KMS-11 (cell line): ENCODE measurements at regions not wholly inside any gene's neighbourhood (a gene's known extent, or its start where the extent isn't known, plus 50 kb on each side); places are given as distances from the start of the nearest gene placed in this dataset.

Experiments used
- H2AFZ ChIP-seq: fragments of 200-600 bp; sonication (generic); 2 replicates; pipeline ENCODE4 v1.6.1; 2016; ENCODE audit warnings: antibody characterized with exemption, mixed run types, low read depth
- H3K27ac ChIP-seq: fragments of 200-600 bp; sonication (generic); 2 replicates; pipeline ENCODE4 v1.6.1; 2016; ENCODE audit warnings: mild to moderate bottlenecking, mixed run types
- H3K27me3 ChIP-seq: fragments of 200-600 bp; sonication (generic); 2 replicates; pipeline ENCODE4 v1.6.1; 2017; ENCODE audit warnings: mild to moderate bottlenecking, low read depth, mixed run types, moderate library complexity; ENCODE audit not compliant: insufficient read depth
- H3K36me3 ChIP-seq: fragments of 200-600 bp; sonication (generic); 2 replicates; pipeline ENCODE4 v1.6.1; 2017; ENCODE audit warnings: mild to moderate bottlenecking, mixed run types; ENCODE audit not compliant: insufficient read depth
- H3K4me1 ChIP-seq: fragments of 200-600 bp; sonication (generic); 2 replicates; pipeline ENCODE4 v1.6.1; 2016; ENCODE audit warnings: mild to moderate bottlenecking, low read depth, mixed run types; ENCODE audit not compliant: poor library complexity, severe bottlenecking
- H3K4me2 ChIP-seq: fragments of 200-600 bp; sonication (generic); 2 replicates; pipeline ENCODE4 v1.7.0; 2016; ENCODE audit warnings: mild to moderate bottlenecking, mixed run types
- H3K4me3 ChIP-seq: fragments of 200-600 bp; sonication (generic); IDR thresholded peaks from 2 replicates; pipeline ENCODE4 v1.6.1; 2017; ENCODE audit warnings: low read depth, low read length, mixed read lengths; ENCODE audit not compliant: insufficient read depth
- H3K79me2 ChIP-seq: fragments of 200-600 bp; sonication (generic); 2 replicates; pipeline ENCODE4 v1.6.1; 2016; ENCODE audit warnings: low read depth, mixed run types; ENCODE audit not compliant: insufficient read depth
- H3K9ac ChIP-seq: fragments of 200-600 bp; sonication (generic); 2 replicates; pipeline ENCODE4 v1.6.1; 2016; ENCODE audit warnings: mild to moderate bottlenecking, mixed run types
- H4K20me1 ChIP-seq: fragments of 200-600 bp; sonication (generic); 2 replicates; pipeline ENCODE4 v1.6.1; 2016; ENCODE audit warnings: mild to moderate bottlenecking, mixed run types; ENCODE audit not compliant: insufficient read depth
- CTCF ChIP-seq: fragments of 200-600 bp; sonication (generic); conservative IDR thresholded peaks from 2 replicates; pipeline ENCODE4 v1.6.1; 2017; ENCODE audit warnings: low read depth, mild to moderate bottlenecking, antibody characterized with exemption, low read length, moderate library complexity, mixed read lengths

GRCh38 chr6:159440349-159440748 is 252.7 kb downstream of the SOD2 start:
- no peak overlapping the region for H3K9ac ChIP-seq
- H3K27ac ChIP-seq = no peak overlapping the region
- no peaks in the 10 kb centered on the region for H3K4me1 ChIP-seq
- H2AFZ ChIP-seq = no peak overlapping the region
- H3K36me3 ChIP-seq = no peaks in the 10 kb centered on the region
- H3K4me3 ChIP-seq = no peak overlapping the region
- TF ChIP-seq CTCF = no peak
- H3K4me2 ChIP-seq = no peak overlapping the region
- no peaks in the 10 kb centered on the region for H3K79me2 ChIP-seq
- H4K20me1 ChIP-seq = no peaks in the 10 kb centered on the region
- H3K27me3 ChIP-seq = no peaks in the 10 kb centered on the region

GRCh38 chr6:159439651-159440050 is 253.4 kb downstream of the SOD2 start:
- Histone ChIP-seq H3K36me3 (no peaks in the 10 kb centered on the region), H3K79me2 (no peaks in the 10 kb centered on the region), H3K4me2 (no peak overlapping the region), H3K27ac (no peak overlapping the region), H4K20me1 (no peaks in the 10 kb centered on the region), H3K4me1 (no peaks in the 10 kb centered on the region), H3K4me3 (no peak overlapping the region), H3K9ac (no peak overlapping the region), H3K27me3 (no peaks in the 10 kb centered on the region), H2AFZ (no peak overlapping the region)
- no peak for TF ChIP-seq CTCF

- Histone ChIP-seq H3K9ac (no peak overlapping the region), H3K4me2 (no peak overlapping the region), H3K4me3 (no peak overlapping the region), H3K27ac (no peak overlapping the region), H3K27me3 (no peaks in the 10 kb centered on the region), H3K36me3 (no peaks in the 10 kb centered on the region), H2AFZ (no peak overlapping the region), H3K79me2 (no peaks in the 10 kb centered on the region), H4K20me1 (no peaks in the 10 kb centered on the region), H3K4me1 (no peaks in the 10 kb centered on the region)
- TF ChIP-seq CTCF = no peak
Observed at GRCh38 chr6:159438106-159438505, 254.9 kb downstream of the SOD2 start.

GRCh38 chr6:159436581-159436980 is 256.5 kb downstream of the SOD2 start:
- Histone ChIP-seq H3K27me3 (no peaks in the 10 kb centered on the region), H3K79me2 (no peaks in the 10 kb centered on the region), H3K27ac (no peak overlapping the region), H3K4me2 (no peak overlapping the region), H2AFZ (no peak overlapping the region), H3K36me3 (no peaks in the 10 kb centered on the region), H3K4me1 (no peaks in the 10 kb centered on the region), H3K9ac (no peak overlapping the region), H3K4me3 (no peak overlapping the region), H4K20me1 (no peaks in the 10 kb centered on the region)
- TF ChIP-seq CTCF = no peak

GRCh38 chr6:159435701-159436100 is 257.3 kb downstream of the SOD2 start:
- no peaks in the 10 kb centered on the region for H4K20me1 ChIP-seq
- no peaks in the 10 kb centered on the region for H3K79me2 ChIP-seq
- no peaks in the 10 kb centered on the region for H3K27me3 ChIP-seq
- no peak overlapping the region for H3K27ac ChIP-seq
- no peaks in the 10 kb centered on the region for H3K4me1 ChIP-seq
- no peak overlapping the region for H3K4me2 ChIP-seq
- H3K36me3 ChIP-seq = no peaks in the 10 kb centered on the region
- H3K4me3 ChIP-seq = no peak overlapping the region
- H2AFZ ChIP-seq = no peak overlapping the region
- no peak overlapping the region for H3K9ac ChIP-seq
- no peak for TF ChIP-seq CTCF
